PFSK-1 (cell line): ENCODE measurements at regions not wholly inside any gene's neighbourhood (a gene's known extent, or its start where the extent isn't known, plus 50 kb on each side); places are given as distances from the start of the nearest gene placed in this dataset.

ENCODE experiments used
- FOXP2 ChIP-seq: optimal IDR thresholded peaks from 2 replicates; pipeline ENCODE3; 2011; ENCODE audit warnings: borderline replicate concordance, control low read depth, inconsistent platforms; ENCODE audit not compliant: insufficient read depth; ENCODE audit errors: extremely low read length, extremely low read depth
- POLR2AphosphoS5 ChIP-seq: IDR thresholded peaks from 2 replicates; pipeline ENCODE4 v1.6.1; 2012; ENCODE audit warnings: low read depth, mild to moderate bottlenecking, control low read depth, low read length, moderate library complexity
- SIN3A ChIP-seq: IDR thresholded peaks from 2 replicates; pipeline ENCODE4 v1.6.1; 2012; ENCODE audit warnings: mild to moderate bottlenecking, low read length, moderate library complexity, borderline replicate concordance; ENCODE audit not compliant: insufficient read depth
- TAF1 ChIP-seq: IDR thresholded peaks from 2 replicates; pipeline ENCODE4 v1.6.1; 2012; ENCODE audit warnings: low read length, control low read depth, borderline replicate concordance; ENCODE audit not compliant: insufficient read depth
- TF ChIP-seq, protein P1 (sequence below), 2 experiments: IDR thresholded peaks; 2 replicates each; pipeline versions ENCODE4 v1.6.1 to v1.8.0; 2011 to 2012; ENCODE audit warnings: low read depth in 2 of 2, low read length in 2 of 2, control low read depth in 1 of 2, inconsistent platforms in 1 of 2, mild to moderate bottlenecking in 1 of 2, moderate library complexity in 1 of 2; ENCODE audit not compliant: insufficient read depth in 1 of 2

DNA sequence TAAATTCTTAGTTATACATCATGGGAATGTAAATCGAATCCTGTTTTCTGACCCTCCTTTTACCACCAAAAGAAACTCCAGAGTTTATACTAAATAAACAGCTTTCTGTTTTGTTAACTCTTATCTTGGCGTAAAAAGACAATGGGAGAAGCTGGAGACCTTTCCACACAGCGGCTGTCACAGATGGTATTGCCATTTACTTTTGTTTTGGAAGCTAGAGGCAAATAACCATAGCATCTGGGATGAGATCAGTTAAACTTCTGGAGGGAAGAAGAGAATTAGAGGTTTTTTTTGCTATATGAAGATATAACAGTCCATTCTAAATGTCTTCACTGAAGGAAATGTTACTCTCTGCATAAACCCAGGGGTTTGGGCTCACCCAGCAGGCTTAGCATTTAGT, 258.9 kb downstream of the REEP3 start:
- TF ChIP-seq FOXP2, result no peak
- no peak for TF ChIP-seq TAF1
- TF ChIP-seq, protein P1, sequence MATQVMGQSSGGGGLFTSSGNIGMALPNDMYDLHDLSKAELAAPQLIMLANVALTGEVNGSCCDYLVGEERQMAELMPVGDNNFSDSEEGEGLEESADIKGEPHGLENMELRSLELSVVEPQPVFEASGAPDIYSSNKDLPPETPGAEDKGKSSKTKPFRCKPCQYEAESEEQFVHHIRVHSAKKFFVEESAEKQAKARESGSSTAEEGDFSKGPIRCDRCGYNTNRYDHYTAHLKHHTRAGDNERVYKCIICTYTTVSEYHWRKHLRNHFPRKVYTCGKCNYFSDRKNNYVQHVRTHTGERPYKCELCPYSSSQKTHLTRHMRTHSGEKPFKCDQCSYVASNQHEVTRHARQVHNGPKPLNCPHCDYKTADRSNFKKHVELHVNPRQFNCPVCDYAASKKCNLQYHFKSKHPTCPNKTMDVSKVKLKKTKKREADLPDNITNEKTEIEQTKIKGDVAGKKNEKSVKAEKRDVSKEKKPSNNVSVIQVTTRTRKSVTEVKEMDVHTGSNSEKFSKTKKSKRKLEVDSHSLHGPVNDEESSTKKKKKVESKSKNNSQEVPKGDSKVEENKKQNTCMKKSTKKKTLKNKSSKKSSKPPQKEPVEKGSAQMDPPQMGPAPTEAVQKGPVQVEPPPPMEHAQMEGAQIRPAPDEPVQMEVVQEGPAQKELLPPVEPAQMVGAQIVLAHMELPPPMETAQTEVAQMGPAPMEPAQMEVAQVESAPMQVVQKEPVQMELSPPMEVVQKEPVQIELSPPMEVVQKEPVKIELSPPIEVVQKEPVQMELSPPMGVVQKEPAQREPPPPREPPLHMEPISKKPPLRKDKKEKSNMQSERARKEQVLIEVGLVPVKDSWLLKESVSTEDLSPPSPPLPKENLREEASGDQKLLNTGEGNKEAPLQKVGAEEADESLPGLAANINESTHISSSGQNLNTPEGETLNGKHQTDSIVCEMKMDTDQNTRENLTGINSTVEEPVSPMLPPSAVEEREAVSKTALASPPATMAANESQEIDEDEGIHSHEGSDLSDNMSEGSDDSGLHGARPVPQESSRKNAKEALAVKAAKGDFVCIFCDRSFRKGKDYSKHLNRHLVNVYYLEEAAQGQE (IDR thresholded peaks at IDR 0.05; ENCODE audit: insufficient read depth in 1 of 2, low read depth in 2 of 2, low read length in 2 of 2), result no peak
- no peak for TF ChIP-seq POLR2AphosphoS5
- no peak for TF ChIP-seq SIN3A

- no peak for TF ChIP-seq TAF1
- TF ChIP-seq POLR2AphosphoS5, result no peak
- TF ChIP-seq, protein P1 (IDR thresholded peaks at IDR 0.05; ENCODE audit: insufficient read depth in 1 of 2, low read depth in 2 of 2, low read length in 2 of 2), result no peak
- TF ChIP-seq FOXP2, result no peak
- no peak for TF ChIP-seq SIN3A
Observed at GRCh38 chr10:63781226-63781625, 260.0 kb downstream of the REEP3 start.

DNA sequence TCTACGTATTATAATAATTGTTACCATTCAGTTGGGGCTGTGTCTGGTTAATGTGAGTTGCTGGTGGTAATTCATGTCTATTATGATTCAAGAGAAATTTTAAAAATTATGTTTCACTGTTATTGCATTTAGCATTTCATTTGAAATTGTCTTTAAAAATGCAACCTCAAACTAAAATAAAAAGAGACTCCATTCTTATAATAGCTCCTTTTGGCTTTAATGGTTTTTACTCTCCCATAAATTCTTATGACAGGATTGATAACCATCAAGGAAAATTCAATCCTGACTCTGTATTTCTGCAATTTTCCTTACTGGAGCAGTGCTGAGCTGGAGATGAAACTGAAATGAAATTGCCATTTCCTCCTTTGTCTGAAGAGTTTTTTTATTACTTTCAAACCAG, 262.7 kb downstream of the REEP3 start:
- no peak for TF ChIP-seq SIN3A
- TF ChIP-seq, protein P1 (IDR thresholded peaks at IDR 0.05; ENCODE audit: insufficient read depth in 1 of 2, low read depth in 2 of 2, low read length in 2 of 2), result no peak

GRCh38 chr10:63788152-63788821, 267.1 kb downstream of the REEP3 start:
- TF ChIP-seq SIN3A (no peak), POLR2AphosphoS5 (no peak), TAF1 (no peak), FOXP2 (no peak)
- TF ChIP-seq, protein P1 (IDR thresholded peaks at IDR 0.05; ENCODE audit: insufficient read depth in 1 of 2, low read depth in 2 of 2, low read length in 2 of 2), result no peak

GRCh38 chr10:63795094-63795860, 274.1 kb downstream of the REEP3 start:
- no peak for TF ChIP-seq POLR2AphosphoS5
- TF ChIP-seq, protein P1 (IDR thresholded peaks at IDR 0.05; ENCODE audit: insufficient read depth in 1 of 2, low read depth in 2 of 2, low read length in 2 of 2), result no peak
- TF ChIP-seq FOXP2, result no peak
- TF ChIP-seq SIN3A, result no peak
- no peak for TF ChIP-seq TAF1
